ENCODE measurements at regions not wholly inside any gene's neighbourhood (a gene's known extent, or its start where the extent isn't known, plus 50 kb on each side); places are given as distances from the start of the nearest gene placed in this dataset.

GRCh38 chr14:99078426-99078825 lies 193.6 kb downstream of the BCL11B start:
- no peak for TF ChIP-seq EZH2phosphoT487 (IDR thresholded peaks at IDR 0.05; ENCODE audit: low read depth, severe bottlenecking, unreplicated experiment)
- TF ChIP-seq EZH2 (IDR thresholded peaks at IDR 0.05; ENCODE audit: borderline replicate concordance): no peak
- TF ChIP-seq CTCF (IDR thresholded peaks at IDR 0.05; ENCODE audit: poor library complexity): no peak
- Histone ChIP-seq H3K9me3 (ENCODE audit: low read depth) (no peaks in the 10 kb centered on the region), H3K9me2 (replicated peaks; ENCODE audit: insufficient read depth) (no peaks in the 10 kb centered on the region), H3K4me3 (no peak overlapping the region), H3K79me2 (no peaks in the 10 kb centered on the region), H2AFZ (no peak overlapping the region), H3K27me3 (no peaks in the 10 kb centered on the region), H3K36me3 (replicated peaks; ENCODE audit: insufficient read depth, low read depth) (no peaks in the 10 kb centered on the region), H3K4me2 (no peak overlapping the region), H3K4me1 (ENCODE audit: insufficient read depth) (no peaks in the 10 kb centered on the region), H3K27ac (no peak overlapping the region), H4K20me1 (ENCODE audit: insufficient read depth, poor library complexity, severe bottlenecking) (no peaks in the 10 kb centered on the region)
- DNase-seq (ENCODE audit: low spot score): no peak
- WGBS (ENCODE audit: low lambda C conversion rate, missing lambda C conversion rate): 87% methylated on average over 7 of the region's 7 CpGs

GRCh38 chr14:99079061-99079727 lies 192.8 kb downstream of the BCL11B start:
- no peaks in the 10 kb centered on the region for H3K9me3 ChIP-seq (ENCODE audit: low read depth)
- no peaks in the 10 kb centered on the region for H3K9me2 ChIP-seq (replicated peaks; ENCODE audit: insufficient read depth)
- no peak overlapping the region for H3K27ac ChIP-seq
- H3K36me3 ChIP-seq (replicated peaks; ENCODE audit: insufficient read depth, low read depth): no peaks in the 10 kb centered on the region
- no peak for TF ChIP-seq EZH2phosphoT487 (IDR thresholded peaks at IDR 0.05; ENCODE audit: low read depth, severe bottlenecking, unreplicated experiment)
- no peak for TF ChIP-seq CTCF (IDR thresholded peaks at IDR 0.05; ENCODE audit: poor library complexity)
- TF ChIP-seq EZH2 (IDR thresholded peaks at IDR 0.05; ENCODE audit: borderline replicate concordance): no peak
- no peaks in the 10 kb centered on the region for H3K4me1 ChIP-seq (ENCODE audit: insufficient read depth)
- H3K79me2 ChIP-seq: no peaks in the 10 kb centered on the region
- H3K27me3 ChIP-seq: no peaks in the 10 kb centered on the region
- H2AFZ ChIP-seq: no peak overlapping the region
- no peak overlapping the region for H3K4me2 ChIP-seq
- H3K4me3 ChIP-seq: no peak overlapping the region
- H4K20me1 ChIP-seq (ENCODE audit: insufficient read depth, poor library complexity, severe bottlenecking): no peaks in the 10 kb centered on the region
- 89% methylated on average over 9 of the region's 9 CpGs for WGBS (ENCODE audit: low lambda C conversion rate, missing lambda C conversion rate)
- DNase-seq (ENCODE audit: low spot score): no peak

- no peaks in the 10 kb centered on the region for H3K9me3 ChIP-seq (ENCODE audit: low read depth)
- DNase-seq (ENCODE audit: low spot score): no peak
- no peak overlapping the region for H3K4me3 ChIP-seq
- TF ChIP-seq EZH2phosphoT487 (IDR thresholded peaks at IDR 0.05; ENCODE audit: low read depth, severe bottlenecking, unreplicated experiment) (no peak), EZH2 (IDR thresholded peaks at IDR 0.05; ENCODE audit: borderline replicate concordance) (no peak), CTCF (IDR thresholded peaks at IDR 0.05; ENCODE audit: poor library complexity) (no peak)
- no peak overlapping the region for H3K4me2 ChIP-seq
- 84% methylated on average over 3 of the region's 3 CpGs for WGBS (ENCODE audit: low lambda C conversion rate, missing lambda C conversion rate)
- H3K27me3 ChIP-seq: no peaks in the 10 kb centered on the region
- H3K27ac ChIP-seq: no peak overlapping the region
- H3K36me3 ChIP-seq (replicated peaks; ENCODE audit: insufficient read depth, low read depth): no peaks in the 10 kb centered on the region
- H2AFZ ChIP-seq: no peak overlapping the region
- H4K20me1 ChIP-seq (ENCODE audit: insufficient read depth, poor library complexity, severe bottlenecking): no peaks in the 10 kb centered on the region
- H3K4me1 ChIP-seq (ENCODE audit: insufficient read depth): no peaks in the 10 kb centered on the region
- H3K9me2 ChIP-seq (replicated peaks; ENCODE audit: insufficient read depth): no peaks in the 10 kb centered on the region
- H3K79me2 ChIP-seq: no peaks in the 10 kb centered on the region
Measured at GRCh38 chr14:99080306-99080705, 191.7 kb downstream of the BCL11B start.
